GM21360 (cell line): ENCODE measurements at regions not wholly inside any gene's neighbourhood (a gene's known extent, or its start where the extent isn't known, plus 50 kb on each side); places are given as distances from the start of the nearest gene placed in this dataset.

Source experiments
- ATAC-seq: cut with Tn5 transposase; IDR thresholded peaks from one replicate; pipeline ENCODE4 v1.9.1; 2021; ENCODE audit warnings: mild to moderate bottlenecking, moderate library complexity; ENCODE audit not compliant: unreplicated experiment

DNA sequence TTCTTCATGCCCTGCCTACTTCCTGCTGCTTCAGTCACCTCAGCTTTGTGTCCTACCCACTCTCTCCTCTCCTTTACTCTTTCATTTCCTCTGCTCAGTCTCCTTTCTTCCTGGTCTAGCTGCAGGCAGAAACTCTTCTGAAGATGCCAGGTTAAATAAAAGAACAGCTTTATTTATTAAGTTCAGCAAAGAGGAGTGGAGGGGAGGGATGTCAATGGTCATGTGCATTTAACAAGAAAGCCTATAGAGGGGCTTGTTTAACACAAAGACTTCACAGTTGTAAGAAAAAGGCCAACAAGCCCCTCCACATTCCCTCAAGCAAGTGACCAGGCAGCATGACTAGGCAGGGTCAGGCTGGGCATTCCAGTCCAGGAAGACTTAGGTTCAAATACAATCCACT is 609.2 kb downstream of the INSC start:
- no peak for ATAC-seq

DNA sequence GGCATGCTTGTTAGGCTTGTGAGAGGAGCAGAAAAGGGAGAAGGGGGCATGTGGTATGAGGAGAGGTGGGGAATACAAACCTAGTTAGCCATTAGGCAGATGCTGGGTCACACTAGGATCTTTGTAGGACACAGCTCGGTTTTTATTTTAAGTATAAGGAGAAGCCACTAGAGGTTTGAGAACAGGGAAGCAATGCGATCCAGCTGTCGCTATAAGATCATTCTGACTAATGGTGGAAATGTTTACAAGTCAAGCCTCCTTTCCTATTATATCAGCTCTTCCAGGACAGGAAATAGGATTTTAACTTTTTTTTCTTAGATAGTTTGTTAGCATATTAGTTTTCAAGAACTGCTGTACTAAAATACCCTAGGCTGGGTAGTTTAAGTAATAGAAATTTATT is 609.9 kb downstream of the INSC start:
- no peak for ATAC-seq

- no peak for ATAC-seq
Observed at GRCh38 chr11:15725246-15725645, 610.5 kb downstream of the INSC start.

DNA sequence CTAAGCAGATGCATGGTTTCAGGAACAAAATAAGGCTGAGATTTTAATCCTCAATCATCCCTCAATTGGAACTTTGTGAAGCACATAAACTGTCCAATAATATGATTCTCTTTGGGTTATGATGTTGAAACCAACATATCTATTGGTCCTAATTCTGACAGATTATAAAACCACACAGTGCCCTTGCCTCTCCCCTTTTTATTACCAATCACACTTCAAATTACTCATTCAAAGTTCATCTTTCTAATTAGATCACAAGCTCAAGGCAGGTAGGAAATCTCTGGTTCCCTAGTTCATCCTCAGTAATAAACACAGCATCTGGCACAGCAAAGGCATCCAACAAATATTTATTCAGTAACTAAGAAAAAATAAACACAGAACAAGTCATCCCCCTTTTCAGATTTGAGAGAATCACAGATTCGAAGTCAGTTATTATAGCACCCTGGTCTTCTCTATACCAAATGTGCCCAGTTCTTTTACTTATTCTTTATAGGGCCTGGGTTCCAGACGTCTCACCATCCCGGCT is 611.6 kb downstream of the INSC start:
- ATAC-seq, result no peak

GRCh38 chr11:15726893-15727519 is 612.3 kb downstream of the INSC start:
- no peak for ATAC-seq

GRCh38 chr11:15727520-15727914 is 612.8 kb downstream of the INSC start:
- ATAC-seq, result no peak

DNA sequence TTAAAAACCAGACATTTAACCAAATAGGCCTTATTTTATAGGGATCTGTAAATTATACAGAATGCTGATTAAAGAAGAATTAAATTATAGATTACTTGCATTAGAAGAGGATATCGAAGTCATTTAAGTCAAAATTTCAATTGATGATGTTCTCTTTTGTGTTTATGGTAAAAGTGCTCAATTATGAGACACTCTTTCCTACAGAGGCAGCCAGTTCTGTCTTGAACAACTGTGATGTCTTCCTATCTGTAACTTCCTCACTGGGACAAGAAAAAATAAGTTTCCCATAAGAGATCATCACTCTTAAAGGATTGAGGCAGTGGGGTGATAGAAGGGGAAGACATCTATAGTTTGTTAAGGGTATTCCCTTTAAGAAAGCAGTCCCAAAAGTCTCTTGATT is 613.5 kb downstream of the INSC start:
- ATAC-seq, result no peak

DNA sequence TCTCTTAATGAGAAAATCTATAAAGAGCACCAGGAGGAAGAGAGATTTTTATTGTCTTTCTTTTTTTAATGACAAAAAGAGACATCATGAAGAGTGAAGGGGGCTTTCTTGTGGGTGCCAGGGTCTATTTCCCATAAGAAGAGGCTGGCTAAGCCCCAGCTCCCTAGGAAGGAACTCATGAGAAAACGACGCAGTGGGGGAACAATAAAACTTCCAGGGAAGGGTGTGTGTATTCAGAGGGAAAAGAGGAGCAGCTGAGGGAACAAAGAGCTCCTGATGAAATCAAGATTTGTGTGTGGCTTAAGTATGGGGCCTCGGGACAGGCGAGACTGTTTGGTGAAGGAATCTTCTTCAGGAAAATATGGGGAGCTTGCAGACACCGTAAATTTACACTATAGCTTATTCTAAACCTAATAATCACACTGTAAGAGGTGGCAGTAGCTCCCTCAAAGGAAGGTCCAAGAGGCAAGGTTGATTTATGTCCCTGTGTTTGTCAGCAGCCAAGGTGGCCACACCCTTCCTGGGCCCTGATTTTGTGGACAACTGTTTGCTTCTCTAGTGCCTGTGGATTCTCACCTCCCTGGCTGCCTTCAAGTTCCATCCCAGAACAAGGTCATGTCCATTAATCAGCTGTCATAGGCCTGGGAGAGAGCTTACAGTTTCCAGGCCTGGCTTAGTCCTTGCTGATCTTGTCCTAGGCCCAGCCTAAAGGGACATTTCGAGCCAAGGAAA is 615.7 kb downstream of the INSC start:
- no peak for ATAC-seq

GRCh38 chr11:15730995-15731385 is 616.3 kb downstream of the INSC start:
- ATAC-seq, result no peak

- ATAC-seq, result no peak
Observed at GRCh38 chr11:15735706-15736105, 620.6 kb downstream of the SOX6 start.

GRCh38 chr11:15737320-15737719 is 619.0 kb downstream of the SOX6 start:
- no peak for ATAC-seq

DNA sequence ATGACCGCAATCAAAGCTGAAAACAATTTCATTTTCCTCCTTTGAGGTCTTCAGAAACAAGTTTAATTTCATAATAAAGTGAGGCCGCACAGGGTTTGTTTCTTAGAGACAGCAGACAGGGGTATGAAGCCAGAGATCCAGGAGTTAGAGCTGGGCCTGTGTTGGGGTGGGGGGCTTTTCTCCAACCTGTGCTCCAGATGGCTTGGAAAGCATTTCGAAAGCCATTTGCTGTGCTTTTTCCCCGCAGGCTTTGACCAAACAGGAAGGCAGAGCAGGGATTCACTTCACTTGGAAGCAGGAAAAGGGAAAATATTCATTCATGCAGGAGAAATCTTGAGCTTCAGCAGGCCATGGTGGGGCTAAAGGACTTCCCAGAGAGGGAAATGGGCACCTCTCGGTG is 617.4 kb downstream of the SOX6 start:
- ATAC-seq, result no peak

GRCh38 chr11:15742626-15743519 is 613.5 kb downstream of the SOX6 start:
- no peak for ATAC-seq

- ATAC-seq, result no peak
Observed at GRCh38 chr11:15744693-15745092, 611.7 kb downstream of the SOX6 start.

GRCh38 chr11:15745266-15745665 is 611.1 kb downstream of the SOX6 start:
- no peak for ATAC-seq

DNA sequence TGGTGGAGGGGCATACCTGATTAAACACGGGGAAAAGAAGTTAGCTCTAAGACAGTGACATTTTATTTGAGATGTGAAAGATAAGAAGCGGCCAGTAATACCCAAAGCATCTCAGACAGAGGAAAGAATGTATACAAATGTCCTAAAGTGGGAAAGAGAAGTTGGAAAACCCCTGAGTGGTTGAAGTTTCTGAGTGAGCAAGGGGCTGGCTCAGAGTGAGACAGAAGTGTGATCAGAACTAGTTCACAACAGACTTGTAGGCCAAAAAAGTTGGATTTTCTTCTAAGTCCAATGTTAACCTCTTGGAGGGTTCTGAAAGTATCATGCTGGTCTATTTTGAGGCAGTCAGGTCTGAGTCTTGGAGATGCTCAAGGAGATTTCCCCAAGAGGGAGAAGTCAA is 608.7 kb downstream of the SOX6 start:
- ATAC-seq, result no peak

- no peak for ATAC-seq
Observed at GRCh38 chr11:15748132-15748531, 608.2 kb downstream of the SOX6 start.

GRCh38 chr11:15748741-15749140 is 607.6 kb downstream of the SOX6 start:
- ATAC-seq, result no peak

DNA sequence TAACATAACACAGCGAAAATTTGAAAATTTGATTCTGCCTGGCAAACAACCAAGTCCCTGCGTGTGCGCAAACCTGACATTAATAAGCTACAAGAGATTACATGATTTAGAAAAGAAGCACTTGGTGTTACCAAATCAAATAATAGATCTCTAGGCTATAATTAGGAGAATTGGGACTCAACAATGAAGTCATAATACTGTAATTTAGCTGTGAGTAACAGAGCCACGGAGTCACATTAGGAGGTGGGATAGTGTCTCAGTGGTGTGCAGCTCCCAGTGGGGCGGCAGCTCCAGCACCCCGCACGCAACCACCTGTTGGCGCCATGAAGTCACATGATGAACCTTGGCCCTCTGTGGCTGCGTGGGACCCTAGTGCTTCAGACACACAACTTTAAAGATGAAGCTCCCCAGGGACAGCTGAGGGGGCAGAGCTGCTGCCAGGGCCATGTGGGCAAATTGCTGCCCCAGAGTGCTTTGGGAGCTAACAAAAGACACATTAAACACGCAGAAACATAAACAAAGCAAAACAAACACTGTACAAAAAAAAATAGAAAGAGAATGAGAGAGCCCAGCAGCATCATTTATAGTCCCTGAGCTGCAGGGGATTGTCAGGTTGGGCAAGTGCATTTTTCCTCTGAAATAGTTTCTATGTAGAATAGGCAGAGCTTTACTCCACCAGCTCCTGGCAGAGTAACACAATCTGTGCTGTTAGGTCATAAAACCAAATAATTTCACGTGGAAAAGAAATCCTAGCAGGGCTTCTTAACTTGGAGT is 605.6 kb downstream of the SOX6 start:
- ATAC-seq, result no peak

GRCh38 chr11:15754221-15754620 is 602.1 kb downstream of the SOX6 start:
- ATAC-seq, result no peak
